DLD1 (cell line): ENCODE measurements at regions not wholly inside any gene's neighbourhood (a gene's known extent, or its start where the extent isn't known, plus 50 kb on each side); places are given as distances from the start of the nearest gene placed in this dataset.

Source experiments
- in situ Hi-C: cut with HindIII; loops from 2 replicates; pipeline ENCODE4 v1.10.0; 2017; ENCODE audit warnings: low sequenced_read_pairs

DNA sequence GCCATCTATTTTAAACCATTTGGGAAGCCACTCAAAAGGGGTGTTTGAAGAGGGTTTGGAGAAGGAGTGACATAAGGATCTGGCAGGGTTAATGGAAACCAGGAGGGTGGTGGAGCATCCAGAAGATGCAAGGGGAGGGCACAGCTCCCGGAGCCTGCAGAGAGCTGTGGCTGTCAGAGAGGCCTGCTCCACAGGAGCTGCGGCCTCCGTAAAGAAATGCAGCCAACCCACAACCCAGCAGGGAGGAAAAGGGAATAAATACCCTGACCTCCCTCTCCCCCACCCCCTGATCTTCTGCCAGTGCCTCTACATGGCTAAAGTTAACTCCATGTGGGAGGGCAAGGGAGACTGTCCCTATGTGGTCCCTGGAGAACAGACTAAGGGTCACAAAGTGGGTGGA lies 567.1 kb upstream of the POU3F3 start:
- in situ Hi-C loops = no loop called here

DNA sequence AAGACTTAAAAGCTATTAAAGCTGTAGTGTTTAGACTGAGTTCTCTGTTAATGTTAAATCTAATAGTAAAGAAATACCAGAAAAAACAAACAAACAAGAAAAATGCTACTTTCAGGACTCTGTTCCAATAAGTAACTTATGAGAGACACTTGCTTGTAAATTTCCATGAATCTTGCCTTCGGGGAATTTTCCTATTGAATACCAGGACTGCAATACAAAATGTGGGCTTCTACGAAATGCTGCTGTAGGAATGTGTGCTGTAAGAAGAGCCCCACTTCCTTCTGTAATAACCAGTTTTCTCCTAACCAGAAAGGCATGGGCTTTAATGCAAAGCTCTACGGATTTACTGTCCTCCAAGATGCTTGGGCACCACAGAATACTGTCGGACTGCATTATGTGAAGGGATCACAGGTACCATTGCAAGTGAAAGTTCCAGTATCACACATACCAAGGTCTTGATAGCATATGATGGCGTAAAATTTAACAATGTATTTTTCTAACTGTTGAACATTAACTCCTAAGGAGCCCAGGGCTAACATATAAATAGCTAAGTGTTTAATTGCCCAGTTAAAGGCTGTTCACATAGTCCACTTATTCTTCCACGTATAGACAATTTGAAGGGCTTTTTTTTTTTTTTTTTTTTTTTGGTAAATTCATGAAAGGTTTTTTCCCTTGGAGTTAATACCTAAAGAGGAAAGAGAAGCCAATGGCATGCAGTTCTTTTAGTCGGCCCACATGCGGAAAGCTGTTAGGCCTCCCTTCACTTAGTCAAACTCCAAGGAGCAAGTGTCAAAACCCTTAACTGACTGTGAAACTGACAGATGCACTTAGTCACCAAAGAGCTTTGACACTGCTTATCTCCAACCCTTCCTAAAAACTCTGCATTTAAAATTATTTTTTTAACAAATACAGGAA lies 564.0 kb upstream of the POU3F3 start:
- in situ Hi-C loops = no loop called here

DNA sequence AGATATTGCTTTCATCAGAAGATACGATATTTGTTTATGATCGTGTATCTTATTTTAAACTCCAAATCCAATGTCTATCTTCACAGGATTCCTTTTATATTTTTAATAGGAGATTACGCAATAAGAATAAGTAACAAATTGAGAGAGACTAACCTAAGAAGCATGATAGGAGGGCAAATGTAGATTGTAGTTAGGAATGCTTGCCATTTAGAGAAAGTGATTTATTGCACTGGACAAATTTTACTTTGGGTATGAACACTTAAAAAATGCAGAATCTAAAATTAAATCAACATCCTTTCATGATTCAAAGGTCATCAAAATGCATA lies 563.4 kb upstream of the POU3F3 start:
- in situ Hi-C loops = no loop called here

DNA sequence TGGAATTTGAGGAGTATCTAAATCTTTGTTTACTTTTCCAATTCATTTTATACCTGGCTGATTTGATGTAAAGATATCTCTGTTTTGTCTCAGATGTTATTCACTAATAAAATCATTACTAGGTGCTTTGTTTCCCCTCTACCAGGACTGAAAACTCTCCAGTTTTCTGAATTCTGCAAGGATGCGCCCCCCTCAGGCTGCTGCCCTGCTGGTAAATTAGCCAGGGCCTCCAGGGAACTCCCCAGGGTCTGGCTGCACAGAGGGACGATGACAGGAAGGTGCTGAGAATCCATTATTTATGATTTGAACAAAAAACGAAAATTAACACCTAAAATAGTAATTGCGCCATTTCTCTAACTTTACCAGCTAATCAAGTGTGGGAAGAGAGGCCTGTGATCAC lies 541.2 kb upstream of the POU3F3 start:
- in situ Hi-C loops = no loop called here

DNA sequence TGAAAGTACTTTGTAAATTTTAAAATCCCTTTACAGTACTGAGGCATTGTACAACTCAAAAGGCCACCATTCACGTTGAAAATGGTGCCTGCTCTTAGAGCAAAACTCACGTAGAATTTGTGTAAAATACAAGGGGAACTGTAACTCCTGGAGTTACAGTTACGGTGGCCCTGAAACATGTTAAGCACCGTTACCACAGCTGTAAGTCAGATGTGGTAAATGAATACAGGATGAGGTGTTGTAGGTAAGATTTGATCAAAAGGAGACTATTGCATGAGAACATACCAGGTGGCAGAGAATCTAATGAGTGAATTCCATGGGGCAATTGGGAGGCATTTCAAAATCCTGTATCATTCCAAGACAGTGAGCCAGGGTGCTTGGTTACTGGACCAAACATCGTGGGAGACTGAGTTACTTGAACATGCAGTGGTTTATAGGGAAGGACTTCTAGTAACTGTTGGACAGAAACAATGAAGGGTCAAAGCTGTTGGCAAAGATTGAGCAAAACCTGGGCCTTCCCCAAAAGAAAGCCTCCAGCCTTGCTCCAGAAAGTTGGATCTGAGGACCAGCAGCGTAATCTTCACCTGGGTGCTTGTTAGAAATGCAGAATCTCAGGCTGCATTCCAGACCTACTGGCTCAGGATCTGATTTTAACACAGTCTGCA lies 535.8 kb upstream of the POU3F3 start:
- in situ Hi-C loops = no loop called here

DNA sequence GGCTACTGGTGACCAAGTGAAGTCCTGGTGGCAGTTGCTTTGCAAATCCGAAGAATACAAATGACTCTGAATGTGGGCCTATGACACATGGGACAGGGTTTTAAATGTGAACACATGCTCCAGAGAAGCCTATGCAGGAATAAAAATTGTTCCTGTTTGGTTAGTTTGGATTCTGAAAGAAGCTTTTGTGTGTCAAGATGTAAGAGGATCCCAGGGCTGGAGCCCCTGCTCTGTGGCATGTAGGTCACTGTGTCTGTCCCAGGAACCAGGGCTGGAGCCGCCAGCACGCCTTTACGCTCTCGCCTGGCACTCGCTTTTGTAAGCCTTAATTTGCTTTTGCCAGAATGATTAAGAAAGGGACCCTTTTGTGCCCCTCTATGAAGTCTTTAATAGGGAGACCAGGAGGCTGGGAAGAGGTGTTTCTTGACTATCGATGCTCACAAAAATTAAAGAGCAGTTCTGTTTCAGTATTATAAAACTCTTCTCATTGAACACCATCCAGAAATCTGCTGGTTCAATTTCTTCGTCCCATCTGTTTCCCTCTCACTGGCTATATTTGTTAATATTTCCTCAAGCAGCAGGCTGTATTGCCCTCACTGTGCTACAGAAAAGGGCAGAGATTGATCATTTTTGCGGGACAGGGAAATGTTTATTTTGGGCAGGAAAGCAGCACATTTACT lies 532.7 kb upstream of the POU3F3 start:
- in situ Hi-C loops = no loop called here

DNA sequence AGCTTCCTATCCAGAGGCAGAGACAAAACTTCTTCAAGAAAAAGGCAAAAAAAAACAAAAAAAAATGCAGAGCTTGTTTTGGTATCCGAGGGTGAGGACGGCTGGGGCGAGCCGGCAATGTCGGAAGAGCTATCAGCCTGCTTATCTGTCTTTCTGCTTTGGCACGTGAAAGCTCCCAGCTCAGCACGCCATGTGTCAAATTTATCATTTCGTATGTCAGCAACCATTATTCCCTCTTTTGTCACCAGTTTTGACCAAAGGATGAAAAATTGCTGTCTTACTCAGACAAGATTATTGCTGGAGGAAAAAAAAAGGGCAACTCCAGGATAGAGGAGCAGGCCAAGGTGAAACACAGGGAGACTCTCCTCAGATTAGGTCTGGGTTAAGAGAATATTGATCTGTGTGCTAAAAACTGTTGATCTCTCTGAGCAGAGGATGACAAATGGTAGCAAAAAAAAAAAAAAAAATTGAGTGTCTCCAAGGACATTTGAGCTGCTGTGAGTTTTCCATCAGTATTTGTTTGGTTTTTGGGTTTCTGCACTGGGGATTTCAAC lies 532.0 kb upstream of the POU3F3 start:
- in situ Hi-C loops = no loop called here

DNA sequence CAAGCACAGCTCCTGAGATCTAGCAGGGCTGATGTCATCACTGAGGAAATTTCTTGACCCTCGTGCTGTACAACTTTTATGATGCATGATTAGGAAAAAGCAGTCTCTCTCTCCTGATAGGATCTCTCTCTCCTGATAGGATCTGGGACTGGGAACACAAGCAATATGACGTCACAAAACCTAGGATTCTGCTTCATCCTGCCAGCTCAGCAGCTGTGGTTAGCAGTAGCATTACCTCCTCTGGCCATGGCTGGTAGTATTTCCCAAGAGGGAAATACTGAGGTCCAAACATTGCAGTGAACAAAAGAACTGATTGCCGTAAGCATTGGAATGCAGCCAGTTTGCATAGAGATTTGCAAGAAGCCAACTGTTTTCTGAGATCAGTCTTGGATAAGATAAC lies 521.2 kb upstream of the POU3F3 start:
- in situ Hi-C loops = no loop called here

DNA sequence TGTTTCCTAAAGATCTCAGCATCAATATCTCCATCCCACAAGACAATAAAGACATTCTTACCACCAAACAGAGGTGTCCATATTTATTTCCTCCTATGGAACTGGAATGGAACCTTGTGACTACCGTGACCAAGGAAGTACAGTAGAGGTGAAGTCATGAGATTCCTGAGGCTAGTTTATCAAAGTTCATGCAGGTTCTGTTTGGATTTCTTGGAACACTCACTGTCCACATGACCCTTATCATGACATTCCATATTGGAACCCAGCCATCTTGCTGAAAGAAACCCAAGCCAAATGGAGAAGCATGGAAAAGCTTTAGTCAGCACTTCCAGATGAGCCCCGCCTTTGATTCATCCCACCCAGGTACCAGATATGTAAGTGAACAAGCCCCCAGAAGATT lies 516.0 kb upstream of the POU3F3 start:
- in situ Hi-C loops = no loop called here

DNA sequence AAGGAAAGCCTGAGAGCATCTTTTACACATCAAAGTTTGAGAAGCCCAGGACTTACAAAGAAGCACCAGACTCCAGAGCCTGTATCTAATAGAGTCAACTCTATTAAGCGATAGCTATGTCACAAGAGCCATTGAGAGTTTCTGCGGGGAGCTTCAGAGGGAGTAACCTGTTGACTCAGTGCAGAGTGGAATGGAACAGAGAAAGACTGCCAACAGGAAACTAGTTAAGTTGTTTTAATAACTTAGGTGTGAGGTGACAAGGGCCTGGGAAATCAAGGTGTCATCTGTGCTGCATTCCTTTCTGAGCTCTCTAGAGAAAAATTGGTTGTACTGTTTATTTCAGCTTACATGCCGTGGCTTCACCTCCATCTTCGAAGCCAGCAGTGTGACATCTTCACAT lies 513.8 kb upstream of the POU3F3 start:
- in situ Hi-C loops = no loop called here

DNA sequence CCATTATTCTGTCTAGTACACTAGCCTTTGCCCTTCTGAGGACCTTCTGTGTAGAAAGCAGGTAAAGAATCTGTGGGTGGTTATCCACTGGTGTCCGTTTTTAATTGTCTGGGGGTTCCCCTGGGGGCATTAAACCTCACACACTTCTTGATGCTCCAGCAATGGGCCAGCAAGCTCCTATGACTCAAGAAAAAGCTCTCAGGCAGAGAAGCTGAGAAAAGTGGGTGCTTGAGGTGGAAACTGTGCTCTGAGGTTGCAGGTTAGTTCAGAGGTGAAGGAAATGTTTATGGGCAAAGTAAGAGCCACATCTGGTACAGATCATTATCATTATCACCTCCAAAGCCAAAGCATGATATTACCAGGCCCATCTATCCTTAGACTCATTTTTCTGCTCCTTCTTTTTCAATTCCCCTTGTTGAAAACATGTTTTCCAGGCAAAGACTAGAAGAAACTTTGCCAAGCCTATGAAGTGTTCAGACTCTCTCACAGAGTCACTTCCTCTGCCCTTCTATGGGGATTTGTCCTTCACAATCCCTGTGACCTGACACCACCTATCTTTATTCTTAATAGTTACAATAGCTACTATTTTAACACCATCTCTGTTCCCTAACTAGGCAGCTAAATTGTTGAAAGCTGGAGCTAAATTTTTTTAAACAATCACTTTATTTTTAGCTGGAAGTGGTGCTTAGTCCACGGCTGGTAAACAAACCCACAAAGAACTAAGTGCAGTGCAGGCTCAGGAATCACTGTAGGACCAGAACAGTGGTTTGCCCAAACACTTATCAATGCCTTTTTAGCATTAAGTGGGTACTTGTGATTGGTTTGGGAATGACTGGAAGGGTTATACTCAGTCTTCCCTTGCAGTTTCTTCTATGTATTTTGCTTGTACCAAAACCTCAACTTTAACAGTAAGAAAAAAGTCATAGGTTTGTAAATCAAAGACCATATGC lies 512.8 kb upstream of the POU3F3 start:
- in situ Hi-C loops = no loop called here

DNA sequence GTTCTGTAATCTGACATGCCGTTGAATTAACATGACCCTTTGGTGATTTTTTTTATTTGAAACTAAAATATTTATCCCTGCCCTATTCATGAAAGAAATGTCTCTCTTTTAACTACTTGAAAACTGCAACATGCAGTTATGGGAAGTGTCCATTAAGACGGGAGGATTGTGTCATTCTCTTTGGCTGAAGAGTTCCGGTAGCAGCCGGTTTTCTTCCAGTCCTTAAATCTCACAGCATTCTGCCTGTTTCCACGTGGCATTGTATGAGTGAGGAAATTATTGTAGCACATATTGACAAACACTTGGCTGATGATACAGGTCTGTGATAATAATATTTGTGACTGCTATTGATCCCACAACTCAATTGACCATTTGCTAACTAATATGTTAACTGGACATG lies 509.6 kb upstream of the POU3F3 start:
- in situ Hi-C loops = no loop called here

DNA sequence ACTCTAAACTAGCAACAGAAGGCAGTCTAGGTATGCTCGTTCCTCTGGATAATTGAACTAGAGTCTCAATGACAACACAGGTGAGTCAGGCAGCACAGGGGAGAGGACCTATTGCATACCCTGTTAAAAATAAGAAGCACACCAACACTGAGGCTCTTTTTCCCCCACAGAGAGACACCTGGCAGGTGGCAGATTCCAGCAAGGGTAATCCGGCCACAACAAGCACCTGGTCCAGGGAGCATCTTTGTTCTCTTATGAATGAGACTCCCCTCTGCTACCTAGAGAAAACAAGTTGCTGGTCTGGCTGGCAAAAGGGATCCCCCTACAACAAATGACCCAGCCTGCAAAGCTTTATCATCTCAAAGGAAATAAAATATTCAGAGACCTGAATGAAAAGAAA lies 508.9 kb upstream of the POU3F3 start:
- in situ Hi-C loops = no loop called here

DNA sequence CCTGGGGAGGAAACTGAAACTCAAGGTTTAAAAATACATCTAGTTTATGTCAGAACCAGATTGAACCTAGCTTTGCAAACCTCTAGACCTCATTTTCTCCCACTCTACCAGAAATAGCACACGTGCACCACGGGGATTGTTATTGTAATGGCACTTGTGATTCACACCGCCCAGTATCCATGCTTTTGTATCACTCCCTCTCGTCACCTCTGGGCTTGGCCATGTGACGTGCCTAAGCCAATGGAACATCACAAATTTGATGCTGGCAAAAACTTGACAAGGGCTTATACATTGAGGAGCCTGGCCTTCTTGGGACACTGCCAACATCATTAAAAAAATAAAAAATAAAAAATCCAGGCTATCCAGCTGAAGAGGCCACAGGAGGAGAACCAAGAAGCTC lies 495.8 kb upstream of the POU3F3 start:
- in situ Hi-C loops = no loop called here

DNA sequence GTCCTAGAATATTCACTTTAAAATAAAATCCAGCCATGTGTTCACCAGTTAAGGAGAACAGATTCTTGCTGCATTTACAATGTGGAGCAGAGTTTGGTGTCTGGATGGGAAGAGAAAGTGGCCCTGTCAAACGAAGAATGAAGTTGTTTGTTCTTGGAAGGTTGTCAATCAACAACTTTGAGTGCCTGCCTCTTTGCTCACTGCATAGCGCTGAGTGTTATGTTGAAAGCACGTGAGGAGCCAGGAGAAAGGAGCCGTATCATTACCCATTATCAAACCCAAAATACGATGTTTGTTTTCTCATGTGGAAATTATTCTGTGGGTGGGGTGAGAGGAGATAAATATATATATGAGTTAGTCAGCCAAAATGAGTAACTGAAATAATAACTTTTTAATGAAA lies 492.5 kb upstream of the POU3F3 start:
- in situ Hi-C loops = no loop called here

DNA sequence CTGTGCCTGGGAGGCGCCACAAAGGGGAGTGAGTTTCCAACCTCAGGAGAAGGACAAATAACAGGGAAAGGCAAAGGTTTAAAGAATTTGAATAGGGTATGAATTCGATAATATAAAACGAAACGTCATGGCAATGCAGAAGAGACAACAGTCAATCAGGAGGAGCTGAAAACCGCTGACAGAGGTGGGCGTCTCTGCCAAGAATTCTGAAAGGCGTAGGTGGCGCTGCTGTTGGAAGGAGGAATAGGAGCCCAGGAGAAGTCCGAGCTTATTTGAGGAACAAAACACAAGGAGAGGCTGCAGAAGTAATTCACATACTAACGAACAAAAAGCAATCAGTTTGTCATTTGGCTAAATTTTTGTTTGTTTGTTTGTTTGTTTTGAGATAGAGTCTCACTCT lies 485.8 kb upstream of the POU3F3 start:
- in situ Hi-C loops = no loop called here

DNA sequence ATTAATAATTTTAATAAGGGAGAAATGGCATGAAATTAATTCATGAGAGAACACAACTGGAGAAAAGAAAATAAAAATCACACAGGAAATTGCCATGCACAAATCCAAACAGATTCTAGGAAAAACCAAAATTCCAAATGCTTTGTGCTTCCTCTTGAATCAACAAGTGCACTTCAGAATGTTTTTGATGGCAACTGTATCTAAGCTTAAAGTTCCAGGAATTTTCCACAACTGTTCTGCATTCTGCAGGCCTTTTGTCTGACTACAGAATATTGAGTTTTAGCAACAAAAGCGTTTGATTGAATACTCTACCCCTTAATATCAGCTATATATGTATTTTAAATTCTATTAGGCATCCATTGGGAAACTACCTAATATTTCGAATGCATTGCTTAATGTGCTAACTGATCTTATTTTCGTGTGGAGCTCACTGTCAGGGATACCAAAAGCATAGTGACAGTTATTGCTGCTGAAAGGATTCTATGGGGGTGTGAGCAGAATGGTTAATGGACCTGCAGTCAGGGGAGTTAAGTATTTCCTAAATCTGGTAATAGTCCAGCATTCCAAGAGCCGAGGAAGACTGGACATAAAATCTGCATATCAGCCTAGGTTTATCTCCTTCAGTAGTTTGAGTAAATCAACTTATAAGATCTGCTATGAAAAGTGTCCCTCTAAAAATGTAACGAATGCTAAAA lies 482.7 kb upstream of the POU3F3 start:
- in situ Hi-C loops = no loop called here

DNA sequence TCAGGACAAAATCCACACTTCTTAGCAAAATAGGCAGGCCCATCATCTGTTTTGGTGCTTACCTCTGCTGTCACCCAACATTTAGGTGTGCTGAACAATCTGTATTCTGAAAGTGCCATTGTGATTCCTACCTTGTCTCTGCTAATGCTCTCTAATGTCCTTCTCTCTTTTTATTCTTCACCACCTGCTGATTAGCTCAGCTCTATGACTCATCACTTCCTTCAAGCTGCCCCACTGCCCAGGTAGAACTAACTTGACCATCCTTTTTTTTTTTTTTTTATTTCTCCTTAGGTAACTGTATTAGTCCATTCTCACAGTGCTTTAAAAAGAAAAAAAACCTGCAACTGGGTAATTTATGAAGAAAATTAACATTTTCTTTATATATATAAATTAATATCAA lies 478.7 kb upstream of the POU3F3 start:
- in situ Hi-C loops = no loop called here

DNA sequence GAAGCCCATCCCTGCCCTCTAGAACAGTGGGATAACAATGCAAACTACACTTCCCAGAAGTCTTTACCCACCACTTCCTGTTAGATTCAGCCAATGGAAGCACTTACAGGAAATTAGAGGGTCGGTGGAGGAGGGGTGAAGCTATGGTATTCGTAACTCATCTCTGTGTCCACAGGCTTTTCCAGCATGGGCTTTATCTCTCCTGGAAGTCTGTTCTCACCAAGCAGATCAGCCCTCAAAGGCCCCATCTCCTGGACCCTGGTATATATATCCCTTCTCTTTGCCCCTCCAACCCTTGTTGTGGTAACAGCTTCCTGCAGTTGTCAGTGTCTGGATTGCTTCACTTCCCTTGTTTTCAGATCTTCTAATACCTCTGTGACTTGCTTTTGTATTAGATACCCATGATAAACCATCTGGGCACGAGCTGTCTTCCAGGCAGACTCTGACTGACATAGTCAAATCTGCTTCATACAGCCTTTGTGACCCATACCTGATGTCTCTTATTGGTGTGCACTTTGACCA lies 475.0 kb upstream of the POU3F3 start:
- in situ Hi-C loops = no loop called here

DNA sequence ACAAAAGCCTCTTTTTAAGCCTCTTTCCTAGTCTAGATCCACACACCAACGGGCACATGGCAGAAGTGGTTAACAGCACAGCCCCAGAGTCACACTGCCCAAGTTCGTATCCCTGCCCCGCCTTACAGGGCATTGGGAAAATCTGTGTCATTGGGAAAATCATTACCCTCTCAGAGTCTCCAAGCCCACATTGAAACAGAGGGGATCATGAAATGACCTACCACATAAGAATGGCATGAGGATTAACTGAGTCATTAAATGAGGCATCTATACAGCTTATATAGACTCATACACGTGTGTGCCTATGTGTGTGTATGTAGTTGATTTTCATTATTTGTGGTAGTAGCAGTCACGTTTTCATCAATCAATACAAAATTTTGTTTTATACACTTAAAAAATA lies 469.0 kb upstream of the POU3F3 start:
- in situ Hi-C loops = no loop called here
